Stimulated activated naive CD8-positive, alpha-beta T cell treated with anti-CD3 and anti-CD28 coated beads, Interleukin-15, amount 100 ng/mL, for 72 hours (primary cell): ENCODE measurements at regions not wholly inside any gene's neighbourhood (a gene's known extent, or its start where the extent isn't known, plus 50 kb on each side); places are given as distances from the start of the nearest gene placed in this dataset.

Source experiments
- ATAC-seq: fragments of 150-1000 bp; cut with Tn5 transposase; 2 replicates; pipeline ENCODE4 v1.10.0; 2021; ENCODE audit warnings: mild to moderate bottlenecking, moderate library complexity
- DNase-seq, 2 donors: peaks; one replicate each; pipeline ENCODE4 v3.0.0; 2021 to 2022
- H3K27ac Mint-ChIP-seq, 2 donors: one replicate each; pipeline ENCODE4 v1.8.0; 2022; ENCODE audit warnings: mild to moderate bottlenecking in 2 of 2, mixed read lengths in 2 of 2, moderate library complexity in 2 of 2
- H3K27me3 Mint-ChIP-seq: one replicate; pipeline ENCODE4 v1.8.0; 2022; ENCODE audit warnings: mixed read lengths
- H3K4me1 Mint-ChIP-seq: one replicate; pipeline ENCODE4 v1.8.0; 2022; ENCODE audit warnings: mild to moderate bottlenecking, mixed read lengths
- H3K4me3 Mint-ChIP-seq, 2 donors: one replicate each; pipeline ENCODE4 v1.8.0; 2022; ENCODE audit warnings: mild to moderate bottlenecking in 2 of 2, mixed read lengths in 2 of 2, moderate library complexity in 1 of 2
- H3K9me3 Mint-ChIP-seq, 2 donors: one replicate each; pipeline ENCODE4 v1.8.0; 2022; ENCODE audit warnings: mixed read lengths in 2 of 2

- ATAC-seq (no peak), DNase-seq (no peak)
- Mint-ChIP-seq H3K27ac (no peak overlapping the region), H3K4me1 (no peaks in the 10 kb centered on the region), H3K4me3 (no peak overlapping the region), H3K27me3 (no peaks in the 10 kb centered on the region), H3K9me3 (peaks cover 4 to 11% of the 10 kb centered on the region in 2 donors)
Measured at GRCh38 chr14:26926585-26926984, 328.8 kb upstream of the NOVA1 start.

DNA sequence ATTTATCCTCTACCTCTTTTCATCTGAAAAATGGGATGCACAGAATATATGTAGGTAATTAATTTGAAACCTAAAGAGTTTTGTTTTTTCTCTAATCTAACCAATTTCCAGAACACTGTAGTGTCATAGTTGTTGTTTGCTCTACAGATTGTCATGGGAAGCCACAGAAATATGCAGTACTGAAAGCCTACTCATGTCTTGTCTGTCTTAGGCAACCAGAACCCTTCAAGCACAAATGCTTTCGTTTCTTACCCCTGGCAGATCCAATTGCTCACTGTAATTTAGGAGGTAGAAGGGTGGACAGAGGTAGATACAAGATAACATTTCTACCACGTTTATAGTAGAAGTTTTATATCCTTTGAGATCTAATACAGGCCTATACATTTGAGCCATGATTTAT, 330.2 kb upstream of the NOVA1 start:
- DNase-seq (no peak), ATAC-seq (no peak)
- no peak overlapping the region for H3K4me3 Mint-ChIP-seq

GRCh38 chr14:26929361-26929760, 331.5 kb upstream of the NOVA1 start:
- Mint-ChIP-seq H3K4me1 (no peaks in the 10 kb centered on the region), H3K9me3 (peaks cover 5 to 8% of the 10 kb centered on the region in 2 donors), H3K4me3 (no peak overlapping the region), H3K27ac (no peak overlapping the region), H3K27me3 (no peaks in the 10 kb centered on the region)
- ATAC-seq (no peak), DNase-seq (no peak)

More for the DNA sequence above, 330.2 kb upstream of the NOVA1 start:
- no peak overlapping the region for H3K27ac Mint-ChIP-seq
- no peaks in the 10 kb centered on the region for H3K4me1 Mint-ChIP-seq
- no peaks in the 10 kb centered on the region for H3K27me3 Mint-ChIP-seq
- peaks cover 5 to 8% of the 10 kb centered on the region in 2 donors for H3K9me3 Mint-ChIP-seq

DNA sequence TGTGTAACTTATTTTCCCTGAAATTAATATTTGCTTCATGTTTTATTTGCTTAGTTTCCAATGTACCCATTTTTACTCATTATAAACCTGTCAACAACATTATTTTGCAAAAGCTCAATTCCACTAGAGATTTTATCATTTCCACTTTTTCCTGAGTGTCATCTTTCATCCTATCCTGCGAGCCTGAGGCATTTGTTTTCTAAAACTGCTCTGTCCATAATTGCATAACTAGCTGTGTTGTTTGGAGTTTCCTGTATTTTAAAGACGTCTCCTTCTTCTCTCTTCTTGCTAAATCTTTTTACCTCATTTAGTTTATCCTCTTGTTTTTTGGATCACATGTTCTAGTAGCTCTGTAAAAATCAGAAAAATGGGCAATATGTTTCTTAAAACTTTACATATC, 332.7 kb upstream of the NOVA1 start:
- no peak for ATAC-seq
- H3K4me3 Mint-ChIP-seq = no peak overlapping the region
- no peaks in the 10 kb centered on the region for H3K27me3 Mint-ChIP-seq
- no peak overlapping the region for H3K27ac Mint-ChIP-seq
- H3K9me3 Mint-ChIP-seq = peaks cover 10 to 12% of the 10 kb centered on the region in 2 donors
- no peak for DNase-seq
- H3K4me1 Mint-ChIP-seq = no peaks in the 10 kb centered on the region

DNA sequence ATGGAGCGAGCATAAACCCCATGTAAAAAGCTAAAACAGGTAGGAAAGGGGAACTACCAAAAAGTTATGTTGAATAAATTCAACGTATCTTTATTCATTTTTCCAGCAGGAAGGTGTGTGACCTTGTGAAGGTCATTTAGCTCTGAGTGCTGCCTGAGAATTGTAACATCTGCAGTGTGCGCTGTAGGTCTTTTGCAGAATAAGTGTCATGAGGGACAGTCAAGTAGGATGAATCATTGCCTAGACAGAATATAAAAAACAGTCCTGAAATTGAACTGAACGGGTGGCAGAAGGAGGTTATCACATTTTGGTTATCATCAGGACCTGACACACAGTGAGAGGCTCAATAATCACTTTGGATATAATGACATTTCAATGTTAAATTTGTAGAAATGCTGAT, 334.8 kb upstream of the NOVA1 start:
- Mint-ChIP-seq H3K4me1 (no peaks in the 10 kb centered on the region), H3K27me3 (no peaks in the 10 kb centered on the region), H3K9me3 (peaks cover 9 to 12% of the 10 kb centered on the region in 2 donors), H3K27ac (peak overlapping the region in 1 of 2 donors; percentile 74), H3K4me3 (no peak overlapping the region)
- no peak for ATAC-seq
- no peak for DNase-seq

DNA sequence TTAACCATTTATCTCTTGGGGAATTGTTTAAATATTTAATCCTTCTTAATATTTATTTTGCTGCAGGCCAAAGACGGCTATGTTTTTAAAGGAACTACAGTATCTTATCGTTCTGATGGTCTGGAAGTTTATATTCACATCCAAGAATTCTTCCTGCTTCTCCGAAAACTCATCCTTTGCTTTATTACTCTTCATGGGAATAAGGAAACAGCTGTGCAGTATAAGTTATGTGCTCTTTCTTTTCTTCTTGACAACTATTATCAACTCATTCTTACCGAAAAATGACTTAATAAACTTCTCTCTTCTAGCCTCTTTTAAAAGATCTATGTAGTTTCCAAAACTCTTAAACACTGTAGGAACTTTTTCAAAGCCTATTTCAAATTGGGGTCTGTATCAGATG, 335.6 kb upstream of the NOVA1 start:
- Mint-ChIP-seq H3K27ac (no peak overlapping the region), H3K27me3 (no peaks in the 10 kb centered on the region), H3K9me3 (peaks cover 9 to 12% of the 10 kb centered on the region in 2 donors), H3K4me1 (no peaks in the 10 kb centered on the region), H3K4me3 (no peak overlapping the region)
- ATAC-seq = no peak
- no peak for DNase-seq

DNA sequence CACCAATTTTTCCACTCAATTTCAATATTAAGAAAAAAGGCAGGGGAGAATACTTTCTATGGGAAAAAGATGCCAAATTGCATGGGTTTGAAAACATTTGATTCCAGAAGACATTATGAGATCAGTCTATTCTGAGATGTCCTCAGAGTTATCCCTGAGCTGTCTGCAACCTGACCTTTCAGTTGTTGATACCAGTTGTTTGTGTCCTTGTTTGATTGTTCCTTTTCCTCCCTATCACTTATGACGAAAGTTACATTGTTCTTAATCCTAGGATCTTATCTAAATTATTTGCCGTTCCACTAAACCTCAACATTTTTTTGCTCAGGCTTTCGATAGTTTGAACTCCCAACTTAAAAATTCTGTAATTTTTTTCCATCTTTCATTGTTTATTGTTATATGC, 336.3 kb upstream of the NOVA1 start:
- no peaks in the 10 kb centered on the region for H3K4me1 Mint-ChIP-seq
- no peak overlapping the region for H3K4me3 Mint-ChIP-seq
- peaks cover 9 to 12% of the 10 kb centered on the region in 2 donors for H3K9me3 Mint-ChIP-seq
- ATAC-seq (no peak), DNase-seq (no peak)
- no peaks in the 10 kb centered on the region for H3K27me3 Mint-ChIP-seq
- no peak overlapping the region for H3K27ac Mint-ChIP-seq

GRCh38 chr14:26935733-26936132, 337.9 kb upstream of the NOVA1 start:
- H3K4me1 Mint-ChIP-seq = no peaks in the 10 kb centered on the region
- DNase-seq = no peak
- peaks cover 18 to 19% of the 10 kb centered on the region in 2 donors for H3K9me3 Mint-ChIP-seq
- H3K4me3 Mint-ChIP-seq = no peak overlapping the region
- no peak for ATAC-seq
- no peak overlapping the region for H3K27ac Mint-ChIP-seq
- no peaks in the 10 kb centered on the region for H3K27me3 Mint-ChIP-seq

DNA sequence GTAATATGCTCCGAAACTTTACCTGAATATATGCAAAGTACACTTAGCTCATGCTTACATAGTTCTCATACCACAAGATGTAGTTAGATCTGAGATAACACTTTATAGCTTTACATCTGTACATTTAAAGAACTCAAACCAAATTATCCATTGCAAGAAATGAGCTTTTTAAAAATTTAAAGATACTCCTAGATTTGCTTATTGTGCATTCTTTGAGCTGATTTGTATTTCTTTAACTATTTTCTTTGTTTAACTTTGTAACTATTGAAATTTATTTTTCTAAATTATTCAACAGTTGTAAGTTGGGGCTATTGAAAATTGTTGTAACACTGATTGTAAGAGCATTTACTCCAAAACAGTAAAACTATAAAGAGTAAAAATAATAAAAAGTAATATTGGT, 340.2 kb upstream of the NOVA1 start:
- Mint-ChIP-seq H3K27me3 (no peaks in the 10 kb centered on the region), H3K9me3 (peaks cover 24 to 28% of the 10 kb centered on the region in 2 donors), H3K27ac (no peak overlapping the region), H3K4me1 (no peaks in the 10 kb centered on the region), H3K4me3 (no peak overlapping the region)
- no peak for ATAC-seq
- DNase-seq = no peak

DNA sequence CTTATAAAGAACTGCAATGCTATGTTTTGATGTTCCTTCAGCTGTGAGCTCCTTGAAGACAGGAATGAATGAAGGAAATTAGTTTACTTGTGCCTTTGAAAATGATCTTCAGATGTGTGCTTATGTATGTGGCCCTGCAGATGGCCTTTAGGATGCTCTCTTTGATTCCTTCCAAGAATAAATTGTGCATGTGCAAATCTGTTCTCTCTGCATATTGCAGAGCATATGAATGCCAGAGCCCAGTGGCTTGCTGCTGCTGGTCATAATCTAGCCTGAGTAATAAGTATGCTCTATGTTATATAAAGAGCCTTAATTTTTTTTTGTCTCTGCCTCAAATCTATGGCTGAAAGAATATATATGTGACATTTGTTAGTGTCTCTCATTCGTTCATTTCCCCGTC, 341.9 kb upstream of the NOVA1 start:
- DNase-seq (no peak), ATAC-seq (no peak)
- Mint-ChIP-seq H3K4me1 (no peaks in the 10 kb centered on the region), H3K27me3 (no peaks in the 10 kb centered on the region), H3K4me3 (no peak overlapping the region), H3K27ac (no peak overlapping the region), H3K9me3 (peaks cover 30 to 35% of the 10 kb centered on the region in 2 donors)

- peaks cover 26 to 27% of the 10 kb centered on the region in 2 donors for H3K9me3 Mint-ChIP-seq
- no peaks in the 10 kb centered on the region for H3K27me3 Mint-ChIP-seq
- H3K4me3 Mint-ChIP-seq = no peak overlapping the region
- ATAC-seq (no peak), DNase-seq (no peak)
- H3K27ac Mint-ChIP-seq = no peak overlapping the region
- no peaks in the 10 kb centered on the region for H3K4me1 Mint-ChIP-seq
Measured at GRCh38 chr14:26941521-26941920, 343.7 kb upstream of the NOVA1 start.

DNA sequence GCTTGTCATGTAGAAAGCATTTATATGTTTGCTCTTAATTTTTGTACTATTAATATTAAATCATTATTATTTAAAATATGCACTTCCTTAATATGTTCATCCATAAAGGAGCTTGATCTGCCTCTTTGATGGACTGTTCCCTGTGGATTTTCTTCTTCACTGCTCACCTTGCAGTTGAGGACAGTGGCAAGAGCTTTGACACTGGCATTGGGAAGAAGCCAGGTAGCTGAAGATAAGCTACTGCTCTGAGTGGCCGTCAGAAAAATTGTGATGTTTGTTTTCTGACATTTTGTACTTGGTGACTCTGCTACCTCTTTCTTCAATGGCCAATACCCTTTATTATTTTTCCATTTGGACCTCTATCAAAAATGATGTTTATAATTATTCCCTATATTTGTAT, 349.4 kb upstream of the NOVA1 start:
- H3K27me3 Mint-ChIP-seq = no peaks in the 10 kb centered on the region
- no peaks in the 10 kb centered on the region for H3K4me1 Mint-ChIP-seq
- H3K4me3 Mint-ChIP-seq = no peak overlapping the region
- DNase-seq (no peak), ATAC-seq (no peak)
- H3K9me3 Mint-ChIP-seq = peaks cover 10 to 16% of the 10 kb centered on the region in 2 donors
- no peak overlapping the region for H3K27ac Mint-ChIP-seq

DNA sequence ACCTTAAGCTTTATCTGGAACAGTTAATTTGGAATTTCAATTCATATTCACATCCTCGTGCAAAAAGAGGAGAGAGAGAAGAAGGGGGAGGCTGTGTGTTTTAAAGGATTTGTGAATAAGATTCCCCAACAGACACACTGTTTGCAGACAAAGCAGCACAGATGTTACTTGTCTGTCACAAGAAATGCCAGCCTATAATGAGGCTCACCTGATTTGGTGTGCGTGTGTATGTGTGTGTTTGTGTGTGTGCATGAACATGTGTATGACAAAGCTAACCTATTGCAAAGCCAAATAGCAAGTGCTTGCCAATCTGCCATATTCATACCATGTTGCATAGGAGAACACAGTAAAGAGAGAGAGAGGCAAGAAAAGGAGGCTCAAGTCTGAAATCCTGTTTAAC, 361.6 kb upstream of the NOVA1 start:
- DNase-seq (no peak), ATAC-seq (no peak)
- Mint-ChIP-seq H3K27ac (no peak overlapping the region), H3K9me3 (peaks cover 11 to 36% of the 10 kb centered on the region in 2 donors), H3K4me3 (no peak overlapping the region), H3K27me3 (no peaks in the 10 kb centered on the region), H3K4me1 (no peaks in the 10 kb centered on the region)

- ATAC-seq = no peak
- no peak overlapping the region for H3K4me3 Mint-ChIP-seq
- H3K4me1 Mint-ChIP-seq = no peaks in the 10 kb centered on the region
- no peaks in the 10 kb centered on the region for H3K27me3 Mint-ChIP-seq
- H3K27ac Mint-ChIP-seq = no peak overlapping the region
- no peak for DNase-seq
- peaks cover 11 to 36% of the 10 kb centered on the region in 2 donors for H3K9me3 Mint-ChIP-seq
Measured at GRCh38 chr14:26959972-26960660, 362.3 kb upstream of the NOVA1 start.

- Mint-ChIP-seq H3K9me3 (peaks cover 0 to 20% of the 10 kb centered on the region in 2 donors), H3K27me3 (no peaks in the 10 kb centered on the region), H3K4me3 (no peak overlapping the region), H3K27ac (no peak overlapping the region), H3K4me1 (no peaks in the 10 kb centered on the region)
- DNase-seq (no peak), ATAC-seq (no peak)
Measured at GRCh38 chr14:26963711-26964110, 365.9 kb upstream of the NOVA1 start.

- Mint-ChIP-seq H3K27ac (no peak overlapping the region), H3K27me3 (no peaks in the 10 kb centered on the region), H3K4me3 (no peak overlapping the region), H3K9me3 (peaks cover 0 to 16% of the 10 kb centered on the region in 2 donors), H3K4me1 (no peaks in the 10 kb centered on the region)
- DNase-seq (no peak), ATAC-seq (no peak)
Measured at GRCh38 chr14:26965490-26965889, 367.7 kb upstream of the NOVA1 start.

GRCh38 chr14:26966908-26967307, 369.1 kb upstream of the NOVA1 start:
- ATAC-seq (no peak), DNase-seq (no peak)
- Mint-ChIP-seq H3K9me3 (peaks cover 0 to 16% of the 10 kb centered on the region in 2 donors), H3K4me3 (no peak overlapping the region), H3K27ac (no peak overlapping the region), H3K4me1 (no peaks in the 10 kb centered on the region), H3K27me3 (no peaks in the 10 kb centered on the region)
